GM12891 (cell line): ENCODE measurements at regions not wholly inside any gene's neighbourhood (a gene's known extent, or its start where the extent isn't known, plus 50 kb on each side); places are given as distances from the start of the nearest gene placed in this dataset.

Experiments
- PAX5 ChIP-seq: IDR thresholded peaks from 2 replicates; pipeline ENCODE4 v1.6.1; 2011; ENCODE audit warnings: low read length, moderate library complexity, mild to moderate bottlenecking; ENCODE audit not compliant: insufficient read depth, severe bottlenecking
- POLR2A ChIP-seq: IDR thresholded peaks from 2 replicates; pipeline ENCODE4 v1.6.1; 2011; ENCODE audit warnings: low read depth, low read length, control low read depth
- POLR2AphosphoS5 ChIP-seq: IDR thresholded peaks from 2 replicates; pipeline ENCODE4 v1.6.1; 2011; ENCODE audit warnings: low read depth, low read length, control low read depth
- POU2F2 ChIP-seq: IDR thresholded peaks from 2 replicates; pipeline ENCODE4 v1.6.1; 2011; ENCODE audit warnings: low read depth, mild to moderate bottlenecking, control low read depth, low read length, moderate library complexity
- SPI1 ChIP-seq: IDR thresholded peaks from 2 replicates; pipeline ENCODE4 v1.6.1; 2011; ENCODE audit warnings: low read depth, low read length, control low read depth
- TAF1 ChIP-seq: IDR thresholded peaks from 2 replicates; pipeline ENCODE4 v1.6.1; 2011; ENCODE audit warnings: low read depth, low read length, control low read depth

- TF ChIP-seq POLR2A (no peak), SPI1 (no peak), TAF1 (no peak), POLR2AphosphoS5 (no peak), PAX5 (no peak), POU2F2 (no peak)
These were observed 706.3 kb upstream of the TENM3 start for GRCh38 chr4:181536811-181537434.
